ENCODE measurements at regions not wholly inside any gene's neighbourhood (a gene's known extent, or its start where the extent isn't known, plus 50 kb on each side); places are given as distances from the start of the nearest gene placed in this dataset.

DNA sequence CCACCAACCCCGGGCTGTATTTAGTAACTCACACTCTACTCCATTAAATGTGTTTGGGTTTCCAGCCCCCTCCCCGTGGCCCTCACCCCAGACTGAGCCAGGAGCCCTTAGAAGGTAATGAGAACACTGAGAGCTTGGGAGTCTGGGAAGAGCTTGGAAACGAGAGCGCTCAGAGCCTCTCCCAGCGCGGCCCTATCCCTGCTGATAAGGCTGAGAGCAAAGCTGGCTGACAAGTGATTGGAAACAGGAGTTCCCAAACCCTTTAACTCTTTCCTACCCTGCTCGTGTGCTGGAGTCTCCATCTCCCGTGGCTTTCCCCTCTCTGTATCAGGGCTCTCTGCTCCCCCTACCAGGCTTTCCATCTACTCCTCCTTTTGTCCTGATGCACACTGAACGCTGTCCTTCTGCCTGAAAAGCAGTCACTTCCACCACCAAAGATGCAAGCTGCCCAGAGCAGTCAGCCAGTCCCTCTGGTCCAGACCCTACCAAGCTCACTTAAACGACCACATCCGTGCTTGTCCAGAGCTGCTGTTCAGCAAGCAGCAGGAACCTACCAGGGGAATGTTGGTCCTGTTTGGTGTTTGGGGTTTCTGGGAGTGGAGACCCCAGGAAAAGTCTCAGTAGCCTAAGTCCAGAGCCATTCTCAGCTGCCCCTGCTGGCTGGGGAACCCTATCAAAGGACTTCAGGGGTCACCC is 100.0 kb upstream of the PKDCC start (continued):
- TF ChIP-seq ESRRA (IDR thresholded peaks at IDR 0.05; ENCODE audit: borderline replicate concordance, low read length) = no peak

DNA sequence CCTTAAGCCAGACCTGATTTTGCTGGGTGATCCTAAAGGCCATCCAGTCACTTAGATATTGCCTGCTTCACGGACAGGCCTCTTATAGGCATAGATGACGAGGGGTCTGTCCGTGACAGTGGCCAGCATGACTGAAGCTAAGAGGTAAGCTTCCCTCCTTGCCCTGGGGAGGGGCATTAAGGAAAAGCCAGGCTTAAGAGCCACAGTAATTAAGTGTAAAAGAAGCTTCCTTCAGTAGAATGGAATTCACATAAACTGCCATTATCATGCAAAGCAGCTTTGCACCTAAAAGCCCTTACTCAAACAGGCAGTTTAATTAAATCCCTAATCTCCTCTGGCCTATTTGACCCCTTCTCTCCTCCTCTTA is 99.4 kb upstream of the PKDCC start:
- no peak for FAIRE-seq
- Histone ChIP-seq H3K4me3 (no peak overlapping the region), H3K27ac (peak overlapping the region in 1 of 2 experiments; percentile 45; a peak in 3 of 6 replicates), H3K4me1 (no peaks in the 10 kb centered on the region), H3K4me2 (no peak overlapping the region), H3K9me3 (no peaks in the 10 kb centered on the region)
- no peak for DNase-seq (ENCODE audit: low read depth in 1 of 2, low spot score in 1 of 2)
- no peak for ATAC-seq
- CTCF ChIA-PET = interaction anchor here (1.2 to 1.7 kb wide), 4 partner anchors 11 to 139 kb away, joined by 3 to 6 read pairs (median 4); no protein-coding TSS in a partner anchor
- TF ChIP-seq POLR2A (IDR thresholded peaks at IDR 0.05; ENCODE audit: low read length) (no peak), RCOR1 (IDR thresholded peaks at IDR 0.05; ENCODE audit: low read depth, low read length) (no peak), HOXA7 (CRISPR knock-in tag; IDR thresholded peaks at IDR 0.05) (no peak), HOXB5 (CRISPR knock-in tag; IDR thresholded peaks at IDR 0.05) (no peak), NFE2L2 (conservative IDR thresholded peaks at IDR 0.05; ENCODE audit: low read length) (no peak), BHLHE40 (IDR thresholded peaks at IDR 0.05; ENCODE audit: low read depth, low read length) (no peak), MAZ (IDR thresholded peaks at IDR 0.05; ENCODE audit: borderline replicate concordance, low read depth, low read length) (no peak), RFX5 (IDR thresholded peaks at IDR 0.05) (no peak), ZC3H11A (IDR thresholded peaks at IDR 0.05) (no peak)
- TF ChIP-seq, protein P1, sequence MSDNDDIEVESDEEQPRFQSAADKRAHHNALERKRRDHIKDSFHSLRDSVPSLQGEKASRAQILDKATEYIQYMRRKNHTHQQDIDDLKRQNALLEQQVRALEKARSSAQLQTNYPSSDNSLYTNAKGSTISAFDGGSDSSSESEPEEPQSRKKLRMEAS (IDR thresholded peaks at IDR 0.05) = no peak
- TF ChIP-seq, protein P2, sequence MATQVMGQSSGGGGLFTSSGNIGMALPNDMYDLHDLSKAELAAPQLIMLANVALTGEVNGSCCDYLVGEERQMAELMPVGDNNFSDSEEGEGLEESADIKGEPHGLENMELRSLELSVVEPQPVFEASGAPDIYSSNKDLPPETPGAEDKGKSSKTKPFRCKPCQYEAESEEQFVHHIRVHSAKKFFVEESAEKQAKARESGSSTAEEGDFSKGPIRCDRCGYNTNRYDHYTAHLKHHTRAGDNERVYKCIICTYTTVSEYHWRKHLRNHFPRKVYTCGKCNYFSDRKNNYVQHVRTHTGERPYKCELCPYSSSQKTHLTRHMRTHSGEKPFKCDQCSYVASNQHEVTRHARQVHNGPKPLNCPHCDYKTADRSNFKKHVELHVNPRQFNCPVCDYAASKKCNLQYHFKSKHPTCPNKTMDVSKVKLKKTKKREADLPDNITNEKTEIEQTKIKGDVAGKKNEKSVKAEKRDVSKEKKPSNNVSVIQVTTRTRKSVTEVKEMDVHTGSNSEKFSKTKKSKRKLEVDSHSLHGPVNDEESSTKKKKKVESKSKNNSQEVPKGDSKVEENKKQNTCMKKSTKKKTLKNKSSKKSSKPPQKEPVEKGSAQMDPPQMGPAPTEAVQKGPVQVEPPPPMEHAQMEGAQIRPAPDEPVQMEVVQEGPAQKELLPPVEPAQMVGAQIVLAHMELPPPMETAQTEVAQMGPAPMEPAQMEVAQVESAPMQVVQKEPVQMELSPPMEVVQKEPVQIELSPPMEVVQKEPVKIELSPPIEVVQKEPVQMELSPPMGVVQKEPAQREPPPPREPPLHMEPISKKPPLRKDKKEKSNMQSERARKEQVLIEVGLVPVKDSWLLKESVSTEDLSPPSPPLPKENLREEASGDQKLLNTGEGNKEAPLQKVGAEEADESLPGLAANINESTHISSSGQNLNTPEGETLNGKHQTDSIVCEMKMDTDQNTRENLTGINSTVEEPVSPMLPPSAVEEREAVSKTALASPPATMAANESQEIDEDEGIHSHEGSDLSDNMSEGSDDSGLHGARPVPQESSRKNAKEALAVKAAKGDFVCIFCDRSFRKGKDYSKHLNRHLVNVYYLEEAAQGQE (IDR thresholded peaks at IDR 0.05) = no peak
- TF ChIP-seq, protein P3, sequence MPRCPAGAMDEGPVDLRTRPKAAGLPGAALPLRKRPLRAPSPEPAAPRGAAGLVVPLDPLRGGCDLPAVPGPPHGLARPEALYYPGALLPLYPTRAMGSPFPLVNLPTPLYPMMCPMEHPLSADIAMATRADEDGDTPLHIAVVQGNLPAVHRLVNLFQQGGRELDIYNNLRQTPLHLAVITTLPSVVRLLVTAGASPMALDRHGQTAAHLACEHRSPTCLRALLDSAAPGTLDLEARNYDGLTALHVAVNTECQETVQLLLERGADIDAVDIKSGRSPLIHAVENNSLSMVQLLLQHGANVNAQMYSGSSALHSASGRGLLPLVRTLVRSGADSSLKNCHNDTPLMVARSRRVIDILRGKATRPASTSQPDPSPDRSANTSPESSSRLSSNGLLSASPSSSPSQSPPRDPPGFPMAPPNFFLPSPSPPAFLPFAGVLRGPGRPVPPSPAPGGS (IDR thresholded peaks at IDR 0.05) = no peak
- POLR2A ChIA-PET = no interaction called here
- WGBS (ENCODE audit: missing lambda C conversion rate) = 69% methylated on average over 3 of the region's 3 CpGs

DNA sequence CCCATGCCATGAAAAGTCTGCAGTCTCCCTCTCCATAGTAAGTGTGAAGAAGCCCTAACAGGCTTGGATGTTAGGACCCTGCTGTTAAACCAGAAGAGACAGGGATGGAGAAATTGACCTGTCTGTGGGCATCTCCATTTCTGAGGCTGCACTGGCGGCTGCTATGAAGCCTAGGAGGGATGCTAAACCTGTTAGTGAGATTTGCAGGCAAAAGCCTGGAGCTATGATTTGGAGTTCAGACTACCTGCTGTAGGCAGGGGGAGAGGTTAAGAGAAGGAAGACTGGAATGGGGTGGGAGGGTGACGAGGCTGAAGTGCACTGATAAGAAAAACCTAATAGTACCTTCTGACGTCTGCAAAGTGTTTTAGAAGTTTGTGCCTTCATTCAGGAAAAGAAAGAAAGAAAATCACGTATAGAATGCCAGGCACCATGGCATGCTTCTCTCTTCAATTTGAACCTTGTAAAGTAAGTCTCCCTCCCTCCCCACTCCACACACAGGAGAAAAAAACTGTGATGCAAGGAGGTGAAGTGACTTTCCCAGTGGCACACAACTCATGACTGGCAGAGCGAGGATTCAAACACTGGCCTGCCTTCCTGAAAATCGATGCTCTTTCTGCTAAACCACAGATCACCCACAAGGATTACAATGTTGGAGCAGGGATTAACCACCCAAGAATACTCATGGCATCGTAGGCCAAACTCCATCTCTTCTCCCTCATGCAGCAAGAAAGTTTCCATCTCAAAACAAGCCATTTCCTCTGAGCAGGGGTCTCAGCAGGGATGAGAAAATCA is 98.5 kb upstream of the PKDCC start:
- H3K4me1 ChIP-seq = no peaks in the 10 kb centered on the region
- ATAC-seq (no peak), DNase-seq (ENCODE audit: low read depth in 1 of 2, low spot score in 1 of 2) (no peak), FAIRE-seq (no peak)
- CTCF ChIA-PET = interaction anchor here (1.4 to 1.7 kb wide), 2 partner anchors 79 to 138 kb away, joined by 4 to 6 read pairs; no protein-coding TSS in a partner anchor
- POLR2A ChIA-PET = no interaction called here
- H3K27ac ChIP-seq = peak overlapping the region in 1 of 2 experiments; percentile 45; a peak in 3 of 6 replicates
- H3K9me3 ChIP-seq = no peaks in the 10 kb centered on the region
- no peak overlapping the region for H3K4me2 ChIP-seq
- 75% methylated on average over 7 of the region's 7 CpGs for WGBS (ENCODE audit: missing lambda C conversion rate)
- no peak for TF ChIP-seq CHD4 (IDR thresholded peaks at IDR 0.05; ENCODE audit: borderline replicate concordance)
- no peak for TF ChIP-seq RFX5 (IDR thresholded peaks at IDR 0.05)
- TF ChIP-seq SMC3 (IDR thresholded peaks at IDR 0.05) = no peak
- TF ChIP-seq, protein P4, sequence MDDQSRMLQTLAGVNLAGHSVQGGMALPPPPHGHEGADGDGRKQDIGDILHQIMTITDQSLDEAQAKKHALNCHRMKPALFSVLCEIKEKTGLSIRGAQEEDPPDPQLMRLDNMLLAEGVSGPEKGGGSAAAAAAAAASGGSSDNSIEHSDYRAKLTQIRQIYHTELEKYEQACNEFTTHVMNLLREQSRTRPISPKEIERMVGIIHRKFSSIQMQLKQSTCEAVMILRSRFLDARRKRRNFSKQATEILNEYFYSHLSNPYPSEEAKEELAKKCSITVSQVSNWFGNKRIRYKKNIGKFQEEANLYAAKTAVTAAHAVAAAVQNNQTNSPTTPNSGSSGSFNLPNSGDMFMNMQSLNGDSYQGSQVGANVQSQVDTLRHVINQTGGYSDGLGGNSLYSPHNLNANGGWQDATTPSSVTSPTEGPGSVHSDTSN (IDR thresholded peaks at IDR 0.05) = no peak
- no peak for TF ChIP-seq HOXB5 (CRISPR knock-in tag; IDR thresholded peaks at IDR 0.05)
- TF ChIP-seq CEBPB (IDR thresholded peaks at IDR 0.05) = no peak
- TF ChIP-seq EP300 (IDR thresholded peaks at IDR 0.05) = no peak
- TF ChIP-seq SREBF2 (IDR thresholded peaks at IDR 0.05) = no peak
- TF ChIP-seq POLR2AphosphoS2 (conservative IDR thresholded peaks at IDR 0.05; ENCODE audit: low read length) = no peak
- no peak for TF ChIP-seq TP53 (CRISPR knock-in tag; IDR thresholded peaks at IDR 0.05)
- no peak for TF ChIP-seq GATA3 (IDR thresholded peaks at IDR 0.05; ENCODE audit: borderline replicate concordance)
- no peak for TF ChIP-seq RAD21 (conservative IDR thresholded peaks at IDR 0.05 in 1 of 2, IDR thresholded peaks at IDR 0.05 in 1 of 2)
- no peak for TF ChIP-seq MAFK (IDR thresholded peaks at IDR 0.05; ENCODE audit: partially characterized antibody)
- no peak overlapping the region for H3K4me3 ChIP-seq

All from A549 (cell line).